ENCODE measurements at regions not wholly inside any gene's neighbourhood (a gene's known extent, or its start where the extent isn't known, plus 50 kb on each side); places are given as distances from the start of the nearest gene placed in this dataset.

DNA sequence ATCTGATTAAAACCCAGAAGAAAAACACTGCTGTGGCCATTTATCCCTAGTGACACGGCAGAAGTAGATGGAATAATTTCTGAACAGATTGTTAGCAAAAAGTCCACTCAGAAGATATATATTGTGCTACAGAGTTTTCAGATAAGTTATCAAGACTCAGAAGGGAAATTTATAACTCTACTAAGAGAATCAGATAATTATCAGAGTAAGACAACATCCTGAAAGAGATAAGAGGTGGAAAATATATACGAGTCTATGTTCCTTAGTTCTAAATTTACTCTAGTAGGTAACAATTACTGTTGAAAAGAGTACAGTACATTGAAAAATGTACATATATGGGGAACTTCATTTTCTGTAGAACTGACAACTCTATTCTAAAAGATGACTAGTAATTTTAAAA, 176.7 kb downstream of the GNAI1 start:
- H3K27ac ChIP-seq = no peak overlapping the region; a peak in 1 of 6 replicates
- H3K4me3 ChIP-seq = no peak overlapping the region
- no peak for ATAC-seq
- POLR2A ChIA-PET = no interaction called here
- no peak for TF ChIP-seq CHD2 (IDR thresholded peaks at IDR 0.05; ENCODE audit: low read length, partially characterized antibody)
- TF ChIP-seq SMC3 (IDR thresholded peaks at IDR 0.05) = no peak
- no peak for TF ChIP-seq ZFP36 (IDR thresholded peaks at IDR 0.05; ENCODE audit: borderline replicate concordance, partially characterized antibody)
- no peak for TF ChIP-seq HOXA7 (CRISPR knock-in tag; IDR thresholded peaks at IDR 0.05)
- no peak for TF ChIP-seq RNF2 (IDR thresholded peaks at IDR 0.05; ENCODE audit: borderline replicate concordance, low read depth)
- no peak for TF ChIP-seq JUNB (IDR thresholded peaks at IDR 0.05)
- no peak for TF ChIP-seq HES2 (IDR thresholded peaks at IDR 0.05)
- TF ChIP-seq POLR2A (IDR thresholded peaks at IDR 0.05; ENCODE audit: low read length) = no peak
- TF ChIP-seq EHMT2 (IDR thresholded peaks at IDR 0.05; ENCODE audit: low read depth) = no peak
- no peak for TF ChIP-seq KDM1A (IDR thresholded peaks at IDR 0.05; ENCODE audit: low read depth)
- no peak for TF ChIP-seq FOSL2 (IDR thresholded peaks at IDR 0.05)
- TF ChIP-seq FOSL2 (CRISPR knock-in tag; IDR thresholded peaks at IDR 0.05) = no peak
- TF ChIP-seq HOXB5 (CRISPR knock-in tag; IDR thresholded peaks at IDR 0.05) = no peak
- no peak for TF ChIP-seq EHF (CRISPR knock-in tag; IDR thresholded peaks at IDR 0.05)
- no peak for TF ChIP-seq TP53 (CRISPR knock-in tag; IDR thresholded peaks at IDR 0.05)
- no peak for TF ChIP-seq ESRRA (IDR thresholded peaks at IDR 0.05; ENCODE audit: borderline replicate concordance, low read length)
- no peak for TF ChIP-seq NPAS2 (CRISPR knock-in tag; IDR thresholded peaks at IDR 0.05; ENCODE audit: borderline replicate concordance)
- TF ChIP-seq ELK1 (IDR thresholded peaks at IDR 0.05; ENCODE audit: low read depth, low read length) = no peak
- CTCF ChIA-PET = no interaction called here
- FAIRE-seq = no peak
- no peak for DNase-seq (ENCODE audit: low read depth in 1 of 2, low spot score in 1 of 2)
- 81% methylated on average over 2 of the region's 2 CpGs for WGBS (ENCODE audit: missing lambda C conversion rate)
- H3K9me3 ChIP-seq = no peaks in the 10 kb centered on the region
- peak overlapping the region; percentile 57 for H3K4me2 ChIP-seq
- H3K4me1 ChIP-seq = peaks cover 14% of the 10 kb centered on the region

- Histone ChIP-seq H3K4me2 (no peak overlapping the region), H3K4me1 (peaks cover 14% of the 10 kb centered on the region), H3K4me3 (no peak overlapping the region), H3K9me3 (no peaks in the 10 kb centered on the region), H3K27ac (no peak overlapping the region)
- ChIA-PET CTCF (interaction anchor here (0.7 kb wide), 1 partner anchor 175 kb away, joined by 3 read pairs; no protein-coding TSS in a partner anchor), POLR2A (no interaction called here)
- DNase-seq (ENCODE audit: low read depth in 1 of 2, low spot score in 1 of 2) (no peak), ATAC-seq (no peak), FAIRE-seq (no peak)
- 94% methylated on average over 4 of the region's 4 CpGs for WGBS (ENCODE audit: missing lambda C conversion rate)
- TF ChIP-seq CHD4 (IDR thresholded peaks at IDR 0.05; ENCODE audit: borderline replicate concordance) (no peak), MYC (IDR thresholded peaks at IDR 0.05; ENCODE audit: borderline replicate concordance, low read length) (no peak), CTCF (IDR thresholded peaks at IDR 0.05) (no peak), HDAC2 (IDR thresholded peaks at IDR 0.05) (no peak), RAD21 (conservative IDR thresholded peaks at IDR 0.05 in 1 of 2, IDR thresholded peaks at IDR 0.05 in 1 of 2) (no peak), NPAS2 (CRISPR knock-in tag; IDR thresholded peaks at IDR 0.05; ENCODE audit: borderline replicate concordance) (no peak), RARB (CRISPR knock-in tag; IDR thresholded peaks at IDR 0.05) (no peak), HOXB5 (CRISPR knock-in tag; IDR thresholded peaks at IDR 0.05) (no peak), EP300 (IDR thresholded peaks at IDR 0.05) (no peak), FOSL2 (IDR thresholded peaks at IDR 0.05) (no peak), FOSL2 (CRISPR knock-in tag; IDR thresholded peaks at IDR 0.05) (no peak), POLR2AphosphoS2 (conservative IDR thresholded peaks at IDR 0.05; ENCODE audit: low read length) (no peak), SREBF2 (IDR thresholded peaks at IDR 0.05) (no peak), NFE2L2 (conservative IDR thresholded peaks at IDR 0.05; ENCODE audit: low read length) (no peak), HEYL (CRISPR knock-in tag; IDR thresholded peaks at IDR 0.05) (no peak)
- TF ChIP-seq, protein P1, sequence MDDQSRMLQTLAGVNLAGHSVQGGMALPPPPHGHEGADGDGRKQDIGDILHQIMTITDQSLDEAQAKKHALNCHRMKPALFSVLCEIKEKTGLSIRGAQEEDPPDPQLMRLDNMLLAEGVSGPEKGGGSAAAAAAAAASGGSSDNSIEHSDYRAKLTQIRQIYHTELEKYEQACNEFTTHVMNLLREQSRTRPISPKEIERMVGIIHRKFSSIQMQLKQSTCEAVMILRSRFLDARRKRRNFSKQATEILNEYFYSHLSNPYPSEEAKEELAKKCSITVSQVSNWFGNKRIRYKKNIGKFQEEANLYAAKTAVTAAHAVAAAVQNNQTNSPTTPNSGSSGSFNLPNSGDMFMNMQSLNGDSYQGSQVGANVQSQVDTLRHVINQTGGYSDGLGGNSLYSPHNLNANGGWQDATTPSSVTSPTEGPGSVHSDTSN (IDR thresholded peaks at IDR 0.05) = no peak
- TF ChIP-seq, protein P2, sequence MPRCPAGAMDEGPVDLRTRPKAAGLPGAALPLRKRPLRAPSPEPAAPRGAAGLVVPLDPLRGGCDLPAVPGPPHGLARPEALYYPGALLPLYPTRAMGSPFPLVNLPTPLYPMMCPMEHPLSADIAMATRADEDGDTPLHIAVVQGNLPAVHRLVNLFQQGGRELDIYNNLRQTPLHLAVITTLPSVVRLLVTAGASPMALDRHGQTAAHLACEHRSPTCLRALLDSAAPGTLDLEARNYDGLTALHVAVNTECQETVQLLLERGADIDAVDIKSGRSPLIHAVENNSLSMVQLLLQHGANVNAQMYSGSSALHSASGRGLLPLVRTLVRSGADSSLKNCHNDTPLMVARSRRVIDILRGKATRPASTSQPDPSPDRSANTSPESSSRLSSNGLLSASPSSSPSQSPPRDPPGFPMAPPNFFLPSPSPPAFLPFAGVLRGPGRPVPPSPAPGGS (IDR thresholded peaks at IDR 0.05) = no peak
Observed at GRCh38 chr7:80309971-80310549, 175.4 kb downstream of the GNAI1 start.

Measured in A549 (cell line).